GM19351 (cell line): ENCODE measurements at regions not wholly inside any gene's neighbourhood (a gene's known extent, or its start where the extent isn't known, plus 50 kb on each side); places are given as distances from the start of the nearest gene placed in this dataset.
A peak's percentile ranks its signal among the peaks of the same experiment; 100 is the strongest.

Experiments
- ATAC-seq: cut with Tn5 transposase; IDR thresholded peaks from one replicate; pipeline ENCODE4 v1.9.1; 2021; ENCODE audit warnings: mild to moderate bottlenecking, moderate library complexity; ENCODE audit not compliant: unreplicated experiment

DNA sequence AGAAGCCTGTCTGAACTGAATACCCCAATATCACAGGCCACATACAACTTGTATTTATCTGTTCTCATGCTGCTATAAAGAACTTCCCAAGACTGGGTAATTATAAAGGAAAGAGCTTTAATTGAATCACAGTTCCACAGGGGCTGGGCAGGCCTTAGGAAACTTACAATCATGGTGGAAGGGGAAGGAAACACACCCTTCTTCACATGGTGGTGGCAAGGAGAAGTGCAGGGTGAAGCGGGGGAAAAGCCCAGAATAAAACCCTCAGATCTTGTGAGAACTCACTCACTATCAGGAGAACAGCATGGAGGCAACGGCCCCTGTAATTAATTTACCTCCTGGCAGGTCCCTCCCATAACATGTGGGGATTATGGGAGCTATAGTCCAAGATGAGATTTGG, 50.3 kb upstream of the FNDC1 start:
- no peak for ATAC-seq

DNA sequence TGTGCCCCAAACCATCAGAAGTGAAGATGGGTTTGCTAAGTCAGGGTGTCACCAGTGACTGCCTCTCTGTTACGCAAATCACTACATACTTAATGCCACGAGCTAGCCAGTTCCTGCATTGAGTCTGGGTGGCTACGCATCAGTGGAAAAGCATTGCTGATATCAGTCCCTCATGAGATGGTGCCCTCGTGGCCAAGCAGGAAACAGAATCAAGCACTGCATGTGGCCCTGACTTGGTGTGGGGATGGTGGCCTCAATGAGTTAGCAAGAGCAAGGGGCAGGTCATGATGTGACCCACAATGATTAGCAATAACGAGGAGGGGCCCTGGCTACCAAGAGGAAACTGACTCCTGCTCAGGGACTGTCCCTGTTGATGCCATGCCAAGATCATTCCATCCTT, 51.6 kb upstream of the FNDC1 start:
- ATAC-seq: no peak

DNA sequence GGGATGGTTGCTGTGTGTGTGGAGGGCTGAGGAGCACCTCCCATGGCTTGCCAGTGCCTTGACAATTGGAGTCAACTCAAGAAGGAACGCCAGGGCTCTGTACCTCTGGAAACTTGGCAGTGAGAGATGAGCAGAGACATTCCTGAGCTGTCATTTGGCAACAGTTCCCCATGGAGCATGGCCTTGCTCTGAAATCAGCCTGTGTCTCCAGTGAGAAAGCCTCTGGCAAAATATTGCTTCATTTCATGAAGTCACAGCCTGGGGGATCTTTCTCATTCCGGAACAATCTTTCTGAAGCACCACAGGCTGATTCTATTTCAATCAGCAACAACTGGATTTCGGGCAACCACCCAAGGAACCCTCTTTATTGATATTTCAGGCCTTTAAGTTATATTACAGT, 52.2 kb upstream of the FNDC1 start:
- ATAC-seq: no peak

- peak; percentile 82 for ATAC-seq
Observed at GRCh38 chr6:159116343-159116742, 52.9 kb upstream of the FNDC1 start.

- no peak for ATAC-seq
Observed at GRCh38 chr6:159114569-159114968, 54.6 kb upstream of the FNDC1 start.

DNA sequence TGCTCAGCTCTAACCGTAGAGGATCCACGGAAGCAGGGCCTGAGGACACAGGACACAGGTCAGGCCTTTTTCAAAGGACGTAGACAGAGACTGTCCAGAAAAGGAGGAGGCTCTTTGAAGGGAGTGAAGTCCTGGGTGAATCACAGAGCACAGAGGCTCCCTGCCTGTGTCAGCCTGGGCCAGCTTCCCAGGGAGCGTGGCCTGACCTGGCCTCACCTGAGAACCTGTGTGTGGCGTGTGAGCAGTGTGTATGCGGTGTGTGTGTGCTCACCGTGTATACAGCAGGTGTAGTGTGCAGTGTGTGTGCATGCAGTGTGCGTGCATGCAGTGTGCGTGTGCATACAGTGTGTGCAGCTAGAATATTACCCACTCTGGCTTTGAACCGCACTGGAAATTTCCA, 56.0 kb upstream of the FNDC1 start:
- no peak for ATAC-seq

DNA sequence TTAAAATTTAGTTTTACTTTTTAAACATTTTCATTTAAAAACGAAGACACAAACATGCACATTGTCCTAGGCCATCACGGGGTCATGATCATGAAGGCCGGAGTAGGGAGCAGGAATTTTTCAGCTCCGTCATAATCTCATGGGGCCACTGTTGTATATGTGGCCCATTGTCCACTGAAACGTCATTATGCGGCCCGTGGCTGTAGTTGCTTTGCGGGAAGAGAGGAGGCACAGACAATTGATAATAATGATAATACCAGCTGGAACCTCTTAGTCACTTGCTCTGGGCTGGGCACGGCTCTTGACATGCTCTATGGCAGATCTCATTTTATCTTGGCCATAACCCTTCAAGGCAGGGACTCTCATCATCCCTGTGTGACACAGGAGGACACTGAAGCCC, 56.5 kb upstream of the FNDC1 start:
- ATAC-seq: no peak

DNA sequence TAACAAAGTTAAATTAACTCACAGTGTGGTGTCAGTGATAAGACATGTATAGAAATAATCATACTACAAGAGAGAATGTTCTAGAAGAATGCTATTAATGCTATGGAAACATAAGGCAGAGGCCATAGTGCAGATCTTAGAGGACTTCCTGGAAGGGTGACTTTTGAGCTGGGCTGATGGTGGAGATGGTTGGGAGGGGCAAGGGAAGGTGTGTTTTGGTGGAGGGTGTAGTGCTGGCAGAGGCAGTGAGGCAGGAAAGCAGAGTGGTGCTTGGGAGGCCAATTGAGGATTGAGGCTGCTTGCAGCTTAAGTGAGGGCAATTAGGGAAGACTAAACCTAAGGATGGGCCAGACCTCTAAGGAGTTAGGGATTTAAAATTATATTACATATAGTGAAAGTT, 58.5 kb upstream of the FNDC1 start:
- ATAC-seq: no peak

DNA sequence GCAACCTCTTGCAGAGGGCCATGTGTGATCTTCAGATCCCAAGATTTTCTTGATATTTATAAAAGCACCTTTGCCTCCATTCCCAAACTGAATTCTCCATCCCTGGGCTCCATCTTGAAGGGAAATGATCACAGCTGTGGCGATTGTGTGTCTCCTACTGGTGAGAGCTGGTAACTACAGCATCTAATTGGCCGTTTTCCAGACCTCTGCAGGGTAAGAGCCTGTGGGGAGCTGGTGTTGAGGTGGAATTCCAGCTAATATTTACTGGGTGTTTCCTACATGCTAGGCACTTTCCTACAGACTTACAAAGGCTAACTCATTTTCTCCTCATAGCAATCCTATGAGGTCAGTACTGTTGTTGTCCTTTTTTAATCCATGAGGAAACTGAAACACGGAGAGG, 59.2 kb upstream of the FNDC1 start:
- ATAC-seq: no peak

- no peak for ATAC-seq
Observed at GRCh38 chr6:159109391-159109790, 59.8 kb upstream of the FNDC1 start.

GRCh38 chr6:159108426-159108985, 60.7 kb upstream of the FNDC1 start:
- ATAC-seq: no peak

DNA sequence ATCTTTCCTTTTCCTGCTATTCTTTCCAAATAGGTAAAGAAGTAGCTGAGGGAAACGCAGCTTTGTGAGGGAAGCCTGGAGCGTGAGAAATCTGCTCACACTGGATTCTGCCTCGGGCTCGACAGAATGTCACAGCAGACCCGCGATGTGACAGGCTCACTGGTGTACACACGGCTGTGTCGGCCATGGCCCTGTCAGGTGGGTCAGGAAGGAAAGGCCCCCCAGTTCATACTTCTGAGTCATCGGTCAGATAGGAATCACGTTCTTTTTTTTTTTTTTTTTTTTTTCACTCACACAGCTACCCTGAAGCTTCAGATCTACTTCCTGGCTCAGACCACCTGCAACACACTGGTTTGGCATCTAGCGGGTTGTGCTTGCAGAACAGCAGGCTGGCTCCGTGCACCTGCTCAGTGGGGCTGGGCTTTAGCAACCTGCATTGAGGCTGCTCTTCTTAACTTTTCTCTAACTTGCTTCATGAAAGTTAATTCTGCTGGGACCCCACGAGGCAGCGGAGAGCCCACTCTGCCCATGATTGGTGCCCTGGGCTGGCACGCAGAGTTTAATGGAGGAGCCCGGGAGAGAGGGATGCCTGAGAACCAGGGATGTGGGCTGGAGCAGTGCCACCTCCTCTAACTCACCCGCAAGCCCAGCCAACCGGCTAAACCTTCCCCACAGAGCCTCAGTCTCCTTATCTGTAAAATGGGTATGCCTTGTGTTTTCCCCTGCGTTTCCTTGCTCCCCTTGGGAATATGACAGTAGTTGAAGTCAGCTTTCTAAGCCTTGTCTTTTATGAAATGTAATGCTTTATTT, 61.5 kb upstream of the FNDC1 start:
- no peak for ATAC-seq

- peak; percentile 87 for ATAC-seq
Observed at GRCh38 chr6:159106627-159107241, 61.9 kb upstream of the TAGAP start.

DNA sequence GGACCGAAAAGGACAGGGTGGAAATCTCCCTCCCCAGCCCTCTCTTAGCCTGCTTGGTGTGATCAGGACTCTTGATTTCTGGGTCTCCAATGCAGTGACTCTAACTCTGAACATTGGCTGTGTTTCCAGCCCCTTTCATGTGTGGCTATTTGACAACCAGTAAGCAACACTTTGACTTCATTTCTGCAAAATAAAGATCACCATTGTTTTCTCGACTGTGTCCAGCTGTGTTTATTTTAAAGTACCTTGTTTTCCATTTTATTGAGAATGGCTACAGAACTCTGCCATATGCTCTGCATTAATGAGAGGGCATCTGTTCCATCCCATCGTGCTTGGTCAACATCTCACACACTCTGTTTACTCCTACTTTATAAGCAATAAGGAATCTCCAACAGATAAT, 60.9 kb upstream of the TAGAP start:
- no peak for ATAC-seq

- ATAC-seq: no peak
Observed at GRCh38 chr6:159104931-159105330, 60.1 kb upstream of the TAGAP start.

- peak; percentile 55 for ATAC-seq
Observed at GRCh38 chr6:159104163-159104925, 59.6 kb upstream of the TAGAP start.

GRCh38 chr6:159103396-159104162, 58.8 kb upstream of the TAGAP start:
- no peak for ATAC-seq

DNA sequence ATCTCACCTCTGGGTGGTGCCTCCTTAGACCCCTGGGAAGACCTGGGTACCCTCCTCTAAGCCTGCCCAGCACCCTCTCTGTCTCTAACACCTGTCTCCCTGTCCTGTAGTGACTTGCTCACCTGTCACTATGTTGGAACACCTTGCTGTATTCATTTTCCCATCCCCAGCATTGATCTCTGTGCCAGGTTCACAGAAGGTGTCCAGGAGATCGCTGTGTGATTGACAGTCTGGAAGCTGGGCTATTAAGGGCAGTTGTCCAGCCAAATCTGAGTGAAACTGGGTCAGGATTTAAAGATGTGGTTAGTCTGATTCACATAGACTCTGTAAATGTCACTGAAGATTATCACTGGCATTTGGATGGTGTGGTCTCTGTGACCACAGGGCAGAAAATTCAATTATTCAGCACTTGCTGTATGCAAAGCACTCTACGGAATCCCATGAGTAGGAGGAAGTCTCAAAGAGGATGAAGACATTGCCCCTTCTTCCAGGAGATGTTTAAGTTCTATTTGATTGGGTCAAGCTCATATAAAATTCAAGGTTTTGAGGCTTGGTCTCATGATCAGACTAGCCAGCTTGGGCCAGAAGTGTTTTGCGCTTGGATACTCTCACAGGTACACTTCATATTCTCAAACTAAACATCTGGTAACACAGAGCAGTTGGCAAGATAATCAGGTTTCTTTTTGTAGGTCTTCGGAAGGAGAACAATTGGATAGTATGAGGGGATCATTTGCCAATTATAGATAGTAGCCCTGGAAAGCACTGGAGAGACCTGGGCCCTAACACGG, 57.8 kb upstream of the TAGAP start:
- ATAC-seq: no peak

DNA sequence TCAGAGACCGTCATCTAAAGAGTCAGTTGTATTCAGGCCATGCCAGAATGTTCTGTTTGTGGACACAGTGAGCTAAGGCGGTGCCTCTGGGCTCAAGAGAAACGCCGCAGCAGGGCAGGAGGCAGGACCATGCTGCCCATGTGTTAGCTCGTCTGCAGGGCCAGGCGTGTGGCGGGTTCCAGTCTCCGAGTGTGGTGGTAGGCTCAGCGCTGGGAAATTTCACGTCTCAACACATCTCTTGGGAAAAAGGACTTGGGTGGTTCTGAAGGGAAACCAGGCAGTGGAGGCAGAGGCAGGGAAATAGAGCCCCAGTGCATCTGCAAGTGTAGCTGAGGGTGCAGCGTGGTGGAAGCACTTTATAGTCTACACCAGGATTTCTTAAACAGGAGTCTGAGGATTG, 56.9 kb upstream of the TAGAP start:
- no peak for ATAC-seq
